Activated CD8-positive, alpha-beta memory T cell treated with anti-CD3 and anti-CD28 coated beads, Interleukin-2, amount 10 ng/mL, durations not matched to agents 7 days and 5 days (primary cell): ENCODE measurements at regions not wholly inside any gene's neighbourhood (a gene's known extent, or its start where the extent isn't known, plus 50 kb on each side); places are given as distances from the start of the nearest gene placed in this dataset.

Source experiments
- ATAC-seq: fragments of 150-1000 bp; cut with Tn5 transposase; one replicate; pipeline ENCODE4 v1.10.0; 2021; ENCODE audit warnings: moderate library complexity
- CTCF ChIA-PET: fragments of 350-600 bp; sonication (Branson Sonifier 250); formaldehyde crosslinking; loops from one replicate; lab custom pipeline; 2021; ENCODE audit warnings: antibody characterized with exemption; lab: Charles Lee
- DNase-seq: peaks from one replicate; pipeline ENCODE4 v3.0.0-alpha.2; 2020
- H3K27ac Mint-ChIP-seq: one replicate; pipeline ENCODE4 v1.8.0; 2021; ENCODE audit warnings: mild to moderate bottlenecking, mixed read lengths
- H3K27me3 Mint-ChIP-seq: one replicate; pipeline ENCODE4 v1.8.0; 2021; ENCODE audit warnings: mixed read lengths
- H3K36me3 Mint-ChIP-seq: one replicate; pipeline ENCODE4 v1.8.0; 2021; ENCODE audit warnings: mild to moderate bottlenecking, mixed read lengths
- H3K4me1 Mint-ChIP-seq: one replicate; pipeline ENCODE4 v1.8.0; 2021; ENCODE audit warnings: mixed read lengths
- H3K4me3 Mint-ChIP-seq: one replicate; pipeline ENCODE4 v1.8.0; 2021; ENCODE audit warnings: mild to moderate bottlenecking, moderate library complexity, mixed read lengths
- H3K9me3 Mint-ChIP-seq: one replicate; pipeline ENCODE4 v1.8.0; 2022; ENCODE audit warnings: low read depth, mixed read lengths

DNA sequence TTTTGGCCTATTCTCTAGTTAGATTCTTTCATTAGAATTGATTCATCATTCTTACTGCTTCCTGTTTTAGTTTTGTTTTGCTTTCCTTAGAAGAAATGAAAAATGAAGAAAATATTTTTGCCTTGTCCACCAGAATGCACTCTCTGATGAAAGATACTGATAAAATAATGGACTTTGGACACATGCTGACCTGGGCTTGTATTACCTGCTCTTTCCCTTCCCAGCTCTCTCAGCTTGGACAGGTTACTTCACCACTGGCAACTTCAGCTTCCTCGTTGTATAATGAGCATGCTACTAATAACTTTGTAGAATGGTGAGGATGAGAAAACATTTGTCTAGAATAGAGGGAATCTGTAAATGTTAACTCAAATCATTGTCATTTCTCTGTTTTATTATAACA is 1468.1 kb upstream of the WWC1 start:
- Mint-ChIP-seq H3K4me1 (no peaks in the 10 kb centered on the region), H3K4me3 (no peak overlapping the region), H3K9me3 (peaks cover 8% of the 10 kb centered on the region), H3K27ac (no peak overlapping the region), H3K27me3 (no peaks in the 10 kb centered on the region), H3K36me3 (no peaks in the 10 kb centered on the region)
- CTCF ChIA-PET: no interaction called here
- no peak for ATAC-seq
- DNase-seq: no peak

- CTCF ChIA-PET: no interaction called here
- Mint-ChIP-seq H3K27ac (no peak overlapping the region), H3K36me3 (no peaks in the 10 kb centered on the region), H3K27me3 (no peaks in the 10 kb centered on the region), H3K4me1 (no peaks in the 10 kb centered on the region), H3K9me3 (peaks cover 7% of the 10 kb centered on the region), H3K4me3 (no peak overlapping the region)
- ATAC-seq (no peak), DNase-seq (no peak)
These were observed 1457.2 kb upstream of the WWC1 start for GRCh38 chr5:166834246-166834645.

GRCh38 chr5:166845044-166845443 is 1446.4 kb upstream of the WWC1 start:
- DNase-seq (no peak), ATAC-seq (no peak)
- no peak overlapping the region for H3K27ac Mint-ChIP-seq
- peaks cover 13% of the 10 kb centered on the region for H3K9me3 Mint-ChIP-seq
- H3K4me1 Mint-ChIP-seq: no peaks in the 10 kb centered on the region
- no peaks in the 10 kb centered on the region for H3K27me3 Mint-ChIP-seq
- no peak overlapping the region for H3K4me3 Mint-ChIP-seq
- CTCF ChIA-PET: no interaction called here
- no peaks in the 10 kb centered on the region for H3K36me3 Mint-ChIP-seq

DNA sequence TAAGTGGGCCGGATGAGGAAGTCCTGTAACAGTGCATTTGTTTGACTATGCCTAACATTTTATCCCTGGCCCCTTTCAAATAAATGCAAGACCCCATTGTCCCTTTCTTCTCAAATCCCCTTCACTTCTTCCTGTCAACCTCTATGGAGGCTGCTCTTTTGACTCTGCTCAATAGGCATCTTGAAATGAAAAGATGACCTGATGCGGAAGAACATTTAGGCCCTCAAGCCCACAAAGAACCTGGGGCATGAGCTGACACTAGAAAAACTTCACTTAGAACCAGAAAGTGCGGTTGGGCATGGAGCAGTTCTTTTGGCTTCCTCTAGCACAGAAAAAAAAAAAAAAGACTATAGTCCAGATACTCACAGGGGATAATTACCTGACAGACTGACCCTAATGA is 1434.7 kb upstream of the WWC1 start:
- ATAC-seq (no peak), DNase-seq (no peak)
- Mint-ChIP-seq H3K27me3 (no peaks in the 10 kb centered on the region), H3K9me3 (peaks cover 12% of the 10 kb centered on the region), H3K27ac (no peak overlapping the region), H3K4me3 (no peak overlapping the region), H3K36me3 (no peaks in the 10 kb centered on the region), H3K4me1 (no peaks in the 10 kb centered on the region)
- CTCF ChIA-PET: no interaction called here

GRCh38 chr5:166860426-166860825 is 1431.0 kb upstream of the WWC1 start:
- ATAC-seq (no peak), DNase-seq (no peak)
- CTCF ChIA-PET: no interaction called here
- Mint-ChIP-seq H3K27me3 (no peaks in the 10 kb centered on the region), H3K9me3 (peaks cover 9% of the 10 kb centered on the region), H3K4me3 (no peak overlapping the region), H3K36me3 (no peaks in the 10 kb centered on the region), H3K4me1 (no peaks in the 10 kb centered on the region), H3K27ac (no peak overlapping the region)

- no peak overlapping the region for H3K27ac Mint-ChIP-seq
- DNase-seq: no peak
- H3K36me3 Mint-ChIP-seq: no peaks in the 10 kb centered on the region
- no peak for ATAC-seq
- H3K27me3 Mint-ChIP-seq: no peaks in the 10 kb centered on the region
- H3K4me1 Mint-ChIP-seq: no peaks in the 10 kb centered on the region
- H3K4me3 Mint-ChIP-seq: no peak overlapping the region
- peaks cover 7% of the 10 kb centered on the region for H3K9me3 Mint-ChIP-seq
- CTCF ChIA-PET: no interaction called here
These were observed 1428.9 kb upstream of the WWC1 start for GRCh38 chr5:166862581-166862980.

DNA sequence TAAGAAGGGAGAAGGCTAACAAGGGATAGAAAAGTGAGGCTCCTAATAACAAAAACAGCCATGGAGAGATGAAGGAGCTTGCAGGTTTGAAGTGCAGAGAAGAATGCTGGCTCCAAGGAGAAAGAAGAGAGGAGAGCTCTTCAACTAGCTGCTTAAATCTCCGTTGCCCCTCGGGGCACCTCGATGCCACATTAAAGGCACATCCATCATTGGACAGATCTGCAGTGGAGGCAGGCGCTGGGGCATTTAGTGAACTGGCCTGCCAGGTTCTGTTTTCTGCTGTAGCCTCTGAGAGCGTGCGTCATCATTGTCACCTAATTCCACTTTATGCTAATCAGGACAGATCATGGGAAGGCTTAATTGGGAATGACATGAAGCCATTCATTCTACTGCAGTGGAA is 1426.2 kb upstream of the WWC1 start:
- Mint-ChIP-seq H3K27ac (no peak overlapping the region), H3K27me3 (no peaks in the 10 kb centered on the region), H3K4me3 (no peak overlapping the region), H3K36me3 (no peaks in the 10 kb centered on the region), H3K9me3 (peaks cover 9% of the 10 kb centered on the region), H3K4me1 (no peaks in the 10 kb centered on the region)
- ATAC-seq: no peak
- CTCF ChIA-PET: no interaction called here
- DNase-seq: no peak

- Mint-ChIP-seq H3K27me3 (no peaks in the 10 kb centered on the region), H3K36me3 (no peaks in the 10 kb centered on the region), H3K27ac (no peak overlapping the region), H3K4me3 (no peak overlapping the region), H3K9me3 (peaks cover 7% of the 10 kb centered on the region), H3K4me1 (no peaks in the 10 kb centered on the region)
- DNase-seq (no peak), ATAC-seq (no peak)
- CTCF ChIA-PET: no interaction called here
These were observed 1411.0 kb upstream of the WWC1 start for GRCh38 chr5:166880456-166880855.

DNA sequence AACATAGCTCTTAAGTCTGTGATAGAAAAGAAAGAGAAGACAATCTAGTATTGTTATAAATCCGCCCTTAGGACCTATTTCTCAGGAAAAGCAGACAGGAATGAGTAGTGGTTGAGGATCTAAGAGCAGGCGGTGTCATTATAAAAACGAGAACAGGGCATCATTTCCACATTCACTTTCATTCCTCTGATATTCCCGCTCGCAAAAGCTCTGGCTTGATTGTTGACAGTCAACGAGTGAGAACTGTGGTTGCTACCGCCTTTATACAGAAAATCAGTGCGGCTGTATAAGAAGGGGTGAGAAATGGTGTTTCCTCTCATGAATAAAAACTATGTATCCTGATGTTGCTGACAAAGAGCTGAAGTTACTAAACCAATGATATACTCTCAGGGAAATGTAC is 1409.6 kb upstream of the WWC1 start:
- Mint-ChIP-seq H3K9me3 (peaks cover 7% of the 10 kb centered on the region), H3K4me1 (no peaks in the 10 kb centered on the region), H3K27ac (no peak overlapping the region), H3K27me3 (no peaks in the 10 kb centered on the region), H3K4me3 (no peak overlapping the region), H3K36me3 (no peaks in the 10 kb centered on the region)
- no peak for ATAC-seq
- CTCF ChIA-PET: no interaction called here
- no peak for DNase-seq

DNA sequence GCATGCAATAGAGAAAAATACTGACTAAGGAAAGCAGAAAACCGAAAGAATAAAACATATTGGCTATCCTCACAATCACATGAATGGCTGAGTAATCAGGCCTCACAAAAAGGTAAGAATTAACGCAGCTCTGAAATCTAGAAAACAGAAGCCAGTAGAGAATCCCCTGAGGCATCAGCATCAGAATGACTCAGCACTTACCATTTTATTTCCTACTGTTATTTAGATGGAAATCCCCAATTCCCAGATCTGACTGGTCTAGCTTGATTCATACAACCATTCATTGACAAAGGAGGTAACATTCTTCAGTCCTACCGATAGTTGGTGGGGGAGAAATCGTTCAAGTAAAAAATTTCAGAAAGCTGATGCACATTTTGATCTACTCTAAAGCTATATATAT is 1408.4 kb upstream of the WWC1 start:
- DNase-seq: no peak
- CTCF ChIA-PET: no interaction called here
- Mint-ChIP-seq H3K4me3 (no peak overlapping the region), H3K9me3 (peaks cover 4% of the 10 kb centered on the region), H3K36me3 (no peaks in the 10 kb centered on the region), H3K27ac (no peak overlapping the region), H3K27me3 (no peaks in the 10 kb centered on the region), H3K4me1 (no peaks in the 10 kb centered on the region)
- no peak for ATAC-seq

DNA sequence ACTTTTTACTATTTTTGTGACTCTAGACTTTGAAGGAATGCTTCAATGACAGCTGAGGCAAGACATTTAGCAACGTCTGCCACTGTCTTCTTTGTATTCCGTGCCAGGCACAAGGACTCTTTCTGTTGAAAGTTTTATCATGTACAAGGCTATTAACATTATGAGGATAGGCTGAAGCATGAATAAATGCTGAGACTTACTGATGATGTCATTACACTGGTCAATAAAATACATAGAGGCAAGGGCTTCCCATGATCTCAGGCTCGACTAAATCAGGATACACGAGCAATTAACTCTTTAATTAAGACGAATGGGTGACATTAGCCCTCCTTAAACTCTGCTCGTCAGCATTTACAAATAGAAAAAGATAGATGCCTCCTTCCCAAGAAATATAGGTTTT is 1393.3 kb upstream of the WWC1 start:
- CTCF ChIA-PET: no interaction called here
- no peaks in the 10 kb centered on the region for H3K4me1 Mint-ChIP-seq
- H3K27me3 Mint-ChIP-seq: no peaks in the 10 kb centered on the region
- no peak for DNase-seq
- no peak for ATAC-seq
- no peaks in the 10 kb centered on the region for H3K36me3 Mint-ChIP-seq
- H3K9me3 Mint-ChIP-seq: peaks cover 19% of the 10 kb centered on the region
- no peak overlapping the region for H3K4me3 Mint-ChIP-seq
- H3K27ac Mint-ChIP-seq: no peak overlapping the region

- ATAC-seq (no peak), DNase-seq (no peak)
- CTCF ChIA-PET: no interaction called here
- H3K36me3 Mint-ChIP-seq: no peaks in the 10 kb centered on the region
- no peak overlapping the region for H3K4me3 Mint-ChIP-seq
- H3K27me3 Mint-ChIP-seq: no peaks in the 10 kb centered on the region
- no peaks in the 10 kb centered on the region for H3K4me1 Mint-ChIP-seq
- no peak overlapping the region for H3K27ac Mint-ChIP-seq
- H3K9me3 Mint-ChIP-seq: peaks cover 12% of the 10 kb centered on the region
These were observed 1392.1 kb upstream of the WWC1 start for GRCh38 chr5:166899343-166899742.

DNA sequence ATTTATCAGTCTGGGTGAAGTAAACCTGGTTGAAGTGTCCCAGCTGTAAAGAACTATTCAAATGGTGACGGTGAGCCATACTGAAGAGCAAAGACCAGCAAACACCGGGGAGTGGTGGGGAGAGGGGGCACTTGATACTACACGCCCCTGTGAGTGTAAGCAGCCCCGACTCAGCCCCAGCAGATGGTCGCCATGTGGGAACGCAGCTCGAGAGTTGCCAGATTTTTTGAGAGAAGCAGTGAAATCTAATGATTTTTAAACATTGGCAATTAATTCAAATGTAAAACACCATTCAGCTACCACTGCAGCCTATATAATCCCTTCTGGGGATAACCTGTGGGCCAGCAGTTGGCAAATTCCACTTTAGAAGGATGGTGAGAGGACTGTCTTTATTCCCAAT is 1386.9 kb upstream of the WWC1 start:
- CTCF ChIA-PET: no interaction called here
- H3K36me3 Mint-ChIP-seq: no peaks in the 10 kb centered on the region
- DNase-seq (no peak), ATAC-seq (no peak)
- no peaks in the 10 kb centered on the region for H3K27me3 Mint-ChIP-seq
- peaks cover 4% of the 10 kb centered on the region for H3K9me3 Mint-ChIP-seq
- no peak overlapping the region for H3K4me3 Mint-ChIP-seq
- no peak overlapping the region for H3K27ac Mint-ChIP-seq
- H3K4me1 Mint-ChIP-seq: no peaks in the 10 kb centered on the region

DNA sequence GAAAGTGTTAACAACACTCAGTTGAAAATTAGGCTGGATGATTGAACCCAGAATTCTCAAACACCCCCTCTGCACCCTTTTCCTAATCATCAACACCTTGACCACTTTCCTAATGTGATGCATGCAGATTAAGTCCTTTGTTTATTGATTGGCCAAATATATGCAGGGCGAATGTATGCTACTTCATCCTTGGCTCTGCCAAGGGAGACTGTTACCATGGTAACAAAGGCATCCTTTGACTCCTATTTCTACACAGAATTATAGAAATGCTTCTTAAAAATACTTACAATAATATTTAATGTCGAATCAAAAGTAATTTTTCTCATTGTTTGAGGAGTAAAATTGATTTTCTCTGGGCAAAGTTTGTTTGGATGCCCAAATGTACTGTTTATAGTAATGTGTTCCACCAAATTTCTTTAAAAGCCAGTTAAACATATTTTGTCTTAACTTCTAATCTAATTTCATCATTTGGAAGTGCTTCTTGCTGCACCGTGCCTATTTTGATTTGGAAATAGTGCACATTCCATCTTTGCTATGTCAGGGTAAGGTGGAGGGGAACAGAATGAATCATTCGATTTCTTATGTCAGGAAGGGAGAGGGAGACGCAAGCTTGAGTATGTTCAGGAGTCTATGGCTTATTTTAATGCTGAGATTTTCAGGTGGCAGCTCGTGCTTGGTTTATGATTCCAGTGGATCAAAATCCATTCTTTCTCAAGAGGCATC is 1384.3 kb upstream of the WWC1 start:
- H3K27me3 Mint-ChIP-seq: no peaks in the 10 kb centered on the region
- H3K4me3 Mint-ChIP-seq: no peak overlapping the region
- H3K4me1 Mint-ChIP-seq: no peaks in the 10 kb centered on the region
- H3K9me3 Mint-ChIP-seq: peaks cover 2% of the 10 kb centered on the region
- no peaks in the 10 kb centered on the region for H3K36me3 Mint-ChIP-seq
- ATAC-seq: no peak
- CTCF ChIA-PET: no interaction called here
- DNase-seq: no peak
- no peak overlapping the region for H3K27ac Mint-ChIP-seq

- DNase-seq (no peak), ATAC-seq (no peak)
- Mint-ChIP-seq H3K4me3 (no peak overlapping the region), H3K27ac (no peak overlapping the region), H3K4me1 (no peaks in the 10 kb centered on the region), H3K9me3 (no peaks in the 10 kb centered on the region), H3K27me3 (no peaks in the 10 kb centered on the region), H3K36me3 (no peaks in the 10 kb centered on the region)
- CTCF ChIA-PET: no interaction called here
These were observed 1382.4 kb upstream of the WWC1 start for GRCh38 chr5:166909040-166909439.
